SK-N-SH (cell line): ENCODE measurements at regions not wholly inside any gene's neighbourhood (a gene's known extent, or its start where the extent isn't known, plus 50 kb on each side); places are given as distances from the start of the nearest gene placed in this dataset.

Experiments used
- CTCF ChIA-PET: fragments of 300-600, 350-600 bp; formaldehyde crosslinking; extraction: SDS; loops from one replicate; lab custom pipeline; 2021; lab: Yijun Ruan, JAX
- POLR2A ChIA-PET: fragments of 350-600 bp; sonication (Branson Sonifier 250); formaldehyde crosslinking; extraction: SDS; loops from one replicate; lab custom pipeline; 2020; ENCODE audit warnings: antibody characterized with exemption, inconsistent platforms; lab: Yijun Ruan, JAX
- DNase-seq: peaks from one replicate; pipeline ENCODE4 v3.0.0; 2012
- H2AFZ ChIP-seq: fragments of 200-600 bp; sonication (generic); 2 replicates; pipeline ENCODE4 v1.8.1; 2016; ENCODE audit warnings: antibody characterized with exemption, mild to moderate bottlenecking, low read depth
- H3F3A ChIP-seq: fragments of 200-600 bp; sonication (generic); replicated peaks from 2 replicates; pipeline ENCODE3; 2016; ENCODE audit warnings: antibody characterized with exemption, mild to moderate bottlenecking; ENCODE audit not compliant: insufficient read depth
- H3K27ac ChIP-seq, 2 experiments: fragments of 200-500 bp in 1 of 2; fragments of 200-600 bp in 1 of 2; sonication (Bioruptor generic) in 1 of 2; sonication (generic), shearing (Covaris generic) in 1 of 2; 2 replicates each; pipeline versions ENCODE4 v1.5.1 to v1.6.1; 2014 to 2016; ENCODE audit warnings: low read depth in 2 of 2, inconsistent platforms in 1 of 2, low read length in 1 of 2, mild to moderate bottlenecking in 1 of 2, mixed read lengths in 1 of 2
- H3K27me3 ChIP-seq: fragments of 200-600 bp; sonication (generic), shearing (Covaris generic); 2 replicates; pipeline ENCODE4 v1.6.1; 2016; ENCODE audit warnings: mixed run types; ENCODE audit not compliant: insufficient read depth
- H3K36me3 ChIP-seq, 2 experiments: fragments of 200-500 bp in 1 of 2; fragments of 200-600 bp in 1 of 2; sonication (Bioruptor generic) in 1 of 2; sonication (generic) in 1 of 2; replicated peaks in 1 of 2; 2 replicates each; pipeline versions ENCODE3 to v1.5.1; 2014 to 2016; ENCODE audit warnings: low read length in 1 of 2, mild to moderate bottlenecking in 1 of 2; ENCODE audit not compliant: insufficient read depth in 2 of 2, control insufficient read depth in 1 of 2
- H3K4me1 ChIP-seq, 2 experiments: fragments of 200-500 bp in 1 of 2; fragments of 200-600 bp in 1 of 2; sonication (Bioruptor generic) in 1 of 2; sonication (generic), shearing (Covaris generic) in 1 of 2; 2 replicates each; pipeline versions ENCODE4 v1.5.1 to v1.6.1; 2014 to 2016; ENCODE audit warnings: low read depth in 1 of 2, low read length in 1 of 2, mixed run types in 1 of 2; ENCODE audit not compliant: insufficient read depth in 2 of 2, control insufficient read depth in 1 of 2
- H3K4me2 ChIP-seq: fragments of 200-600 bp; sonication (generic), shearing (Covaris generic); 2 replicates; pipeline ENCODE4 v1.6.1; 2017; ENCODE audit warnings: mixed run types
- H3K4me3 ChIP-seq, 2 experiments: fragments of 200-500 bp in 1 of 2; fragments of 200-600 bp in 1 of 2; sonication (Bioruptor generic) in 1 of 2; sonication (generic), shearing (Covaris generic) in 1 of 2; 2 replicates each; pipeline versions ENCODE4 v1.5.1 to v1.8.1; 2014 to 2016; ENCODE audit warnings: low read depth in 2 of 2, inconsistent platforms in 1 of 2, low read length in 1 of 2, mild to moderate bottlenecking in 1 of 2, mixed read lengths in 1 of 2, moderate library complexity in 1 of 2
- H3K79me2 ChIP-seq: fragments of 200-600 bp; sonication (generic); 2 replicates; pipeline ENCODE4 v1.8.1; 2017; ENCODE audit warnings: mild to moderate bottlenecking; ENCODE audit not compliant: insufficient read depth
- H3K9ac ChIP-seq: fragments of 200-600 bp; sonication (generic); 2 replicates; pipeline ENCODE4 v1.6.1; 2017; ENCODE audit warnings: mixed run types
- H3K9me2 ChIP-seq: fragments of 200-600 bp; sonication (generic); 2 replicates; pipeline ENCODE4 v1.6.1; 2017; ENCODE audit warnings: mixed run types
- H3K9me3 ChIP-seq: fragments of 200-600 bp; sonication (generic); 2 replicates; pipeline ENCODE4 v1.6.1; 2017; ENCODE audit warnings: mixed run types, mild to moderate bottlenecking, moderate library complexity
- H4K20me1 ChIP-seq: fragments of 200-600 bp; sonication (generic); 2 replicates; pipeline ENCODE4 v1.6.1; 2017; ENCODE audit warnings: mild to moderate bottlenecking, mixed run types; ENCODE audit not compliant: insufficient read depth
- CHD2 ChIP-seq: fragments of 150-350 bp; IDR thresholded peaks from 2 replicates; pipeline ENCODE4 v1.6.1; 2018; ENCODE audit warnings: low read length; ENCODE audit not compliant: partially characterized antibody
- ELF1 ChIP-seq: IDR thresholded peaks from 2 replicates; pipeline ENCODE4 v1.4.0; 2012
- EP300 ChIP-seq, 2 experiments: IDR thresholded peaks; 2 replicates each; pipeline versions ENCODE4 v1.4.0 to v1.6.1; 2012; ENCODE audit warnings: borderline replicate concordance in 1 of 2, low read depth in 1 of 2, low read length in 1 of 2
- EZH2phosphoT487 ChIP-seq: fragments of 200-600 bp; sonication (generic); IDR thresholded peaks from 2 replicates; pipeline ENCODE4 v1.6.1; 2017; ENCODE audit warnings: low read depth, mixed run types, mild to moderate bottlenecking, antibody characterized with exemption, moderate library complexity, borderline replicate concordance
- FOXJ3 ChIP-seq: sonication (generic); formaldehyde crosslinking; IDR thresholded peaks from 2 replicates; pipeline ENCODE4 v1.5.1; 2020; ENCODE audit warnings: mild to moderate bottlenecking, missing genetic modification reagents
- JUND ChIP-seq: IDR thresholded peaks from 2 replicates; pipeline ENCODE4 v1.4.0; 2012
- NFIC ChIP-seq: IDR thresholded peaks from 2 replicates; pipeline ENCODE4 v1.4.0; 2012; ENCODE audit warnings: borderline replicate concordance
- PBX3 ChIP-seq: IDR thresholded peaks from 2 replicates; pipeline ENCODE4; 2012
- RCOR1 ChIP-seq: fragments of 150-350 bp; IDR thresholded peaks from 2 replicates; pipeline ENCODE4 v1.6.1; 2017; ENCODE audit warnings: antibody characterized with exemption, low read length
- RFX5 ChIP-seq: IDR thresholded peaks from 2 replicates; pipeline ENCODE4 v1.6.1; 2012; ENCODE audit warnings: mild to moderate bottlenecking, improper control_type of control experiment, low read length
- SIN3A ChIP-seq: IDR thresholded peaks from 2 replicates; pipeline ENCODE4 v1.6.1; 2012; ENCODE audit warnings: low read depth, mild to moderate bottlenecking, low read length, moderate library complexity, borderline replicate concordance
- SMC3 ChIP-seq: IDR thresholded peaks from 2 replicates; pipeline ENCODE4 v1.6.1; 2012; ENCODE audit warnings: low read depth, low read length, improper control_type of control experiment
- TAF1 ChIP-seq: IDR thresholded peaks from 2 replicates; pipeline ENCODE4 v1.6.1; 2012; ENCODE audit warnings: low read depth, mild to moderate bottlenecking, low read length, moderate library complexity, borderline replicate concordance
- TCF12 ChIP-seq: IDR thresholded peaks from 2 replicates; pipeline ENCODE4 v1.4.0; 2012
- TEAD4 ChIP-seq: IDR thresholded peaks from 2 replicates; pipeline ENCODE4 v1.4.0; 2012; ENCODE audit warnings: mild to moderate bottlenecking, borderline replicate concordance; ENCODE audit not compliant: insufficient read depth
- USF2 ChIP-seq: fragments of 150-350 bp; IDR thresholded peaks from 2 replicates; pipeline ENCODE4 v1.6.1; 2017; ENCODE audit warnings: antibody characterized with exemption, low read length, low read depth, borderline replicate concordance
- YY1 ChIP-seq: IDR thresholded peaks from 2 replicates; pipeline ENCODE4 v1.4.0; 2012; ENCODE audit warnings: low read depth, mild to moderate bottlenecking
- WGBS: methylation state at CpG from one replicate; pipeline ENCODE4 v1.1.6; 2017; ENCODE audit warnings: low lambda C conversion rate; 5-methylcytosine and 5-hydroxymethylcytosine counted together
- TF ChIP-seq, protein P1 (sequence below): IDR thresholded peaks from 2 replicates; pipeline ENCODE4 v1.6.1; 2012; ENCODE audit warnings: mild to moderate bottlenecking, low read depth, low read length, moderate library complexity
- TF ChIP-seq, protein P2 (sequence below): IDR thresholded peaks from 2 replicates; pipeline ENCODE4 v1.4.0; 2012; ENCODE audit warnings: low read depth, borderline replicate concordance

- Histone ChIP-seq H3K9me3 (no peaks in the 10 kb centered on the region), H2AFZ (no peak overlapping the region)
- TF ChIP-seq NFIC (no peak), CHD2 (no peak), PBX3 (no peak), TAF1 (no peak), EP300 (IDR thresholded peaks at IDR 0.05; ENCODE audit: borderline replicate concordance in 1 of 2, low read depth in 1 of 2, low read length in 1 of 2) (no peak), FOXJ3 (CRISPR knock-in tag) (no peak), JUND (no peak), RCOR1 (no peak), EZH2phosphoT487 (no peak), ELF1 (no peak), SMC3 (no peak), TEAD4 (no peak), YY1 (no peak), USF2 (no peak), TCF12 (no peak), SIN3A (no peak), RFX5 (no peak)
- TF ChIP-seq, protein P1, sequence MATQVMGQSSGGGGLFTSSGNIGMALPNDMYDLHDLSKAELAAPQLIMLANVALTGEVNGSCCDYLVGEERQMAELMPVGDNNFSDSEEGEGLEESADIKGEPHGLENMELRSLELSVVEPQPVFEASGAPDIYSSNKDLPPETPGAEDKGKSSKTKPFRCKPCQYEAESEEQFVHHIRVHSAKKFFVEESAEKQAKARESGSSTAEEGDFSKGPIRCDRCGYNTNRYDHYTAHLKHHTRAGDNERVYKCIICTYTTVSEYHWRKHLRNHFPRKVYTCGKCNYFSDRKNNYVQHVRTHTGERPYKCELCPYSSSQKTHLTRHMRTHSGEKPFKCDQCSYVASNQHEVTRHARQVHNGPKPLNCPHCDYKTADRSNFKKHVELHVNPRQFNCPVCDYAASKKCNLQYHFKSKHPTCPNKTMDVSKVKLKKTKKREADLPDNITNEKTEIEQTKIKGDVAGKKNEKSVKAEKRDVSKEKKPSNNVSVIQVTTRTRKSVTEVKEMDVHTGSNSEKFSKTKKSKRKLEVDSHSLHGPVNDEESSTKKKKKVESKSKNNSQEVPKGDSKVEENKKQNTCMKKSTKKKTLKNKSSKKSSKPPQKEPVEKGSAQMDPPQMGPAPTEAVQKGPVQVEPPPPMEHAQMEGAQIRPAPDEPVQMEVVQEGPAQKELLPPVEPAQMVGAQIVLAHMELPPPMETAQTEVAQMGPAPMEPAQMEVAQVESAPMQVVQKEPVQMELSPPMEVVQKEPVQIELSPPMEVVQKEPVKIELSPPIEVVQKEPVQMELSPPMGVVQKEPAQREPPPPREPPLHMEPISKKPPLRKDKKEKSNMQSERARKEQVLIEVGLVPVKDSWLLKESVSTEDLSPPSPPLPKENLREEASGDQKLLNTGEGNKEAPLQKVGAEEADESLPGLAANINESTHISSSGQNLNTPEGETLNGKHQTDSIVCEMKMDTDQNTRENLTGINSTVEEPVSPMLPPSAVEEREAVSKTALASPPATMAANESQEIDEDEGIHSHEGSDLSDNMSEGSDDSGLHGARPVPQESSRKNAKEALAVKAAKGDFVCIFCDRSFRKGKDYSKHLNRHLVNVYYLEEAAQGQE = no peak
- TF ChIP-seq, protein P2, sequence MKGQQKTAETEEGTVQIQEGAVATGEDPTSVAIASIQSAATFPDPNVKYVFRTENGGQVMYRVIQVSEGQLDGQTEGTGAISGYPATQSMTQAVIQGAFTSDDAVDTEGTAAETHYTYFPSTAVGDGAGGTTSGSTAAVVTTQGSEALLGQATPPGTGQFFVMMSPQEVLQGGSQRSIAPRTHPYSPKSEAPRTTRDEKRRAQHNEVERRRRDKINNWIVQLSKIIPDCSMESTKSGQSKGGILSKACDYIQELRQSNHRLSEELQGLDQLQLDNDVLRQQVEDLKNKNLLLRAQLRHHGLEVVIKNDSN = no peak
- TF ChIP-seq, all 33 proteins: peak for 0
- ChIA-PET CTCF (interaction anchor here (1.3 kb wide), 1 partner anchor 31 kb away, joined by 3 read pairs; no protein-coding TSS in a partner anchor), POLR2A (no interaction called here)
- Histone ChIP-seq H3K36me3 (no peaks in the 10 kb centered on the region), H3K27ac (peak overlapping the region; percentile 55 to 88; a peak in 2 of 4 replicates), H3K4me3 (no peak overlapping the region), H3K9ac (no peak overlapping the region), H3K4me1 (peaks cover 0 to 7% of the 10 kb centered on the region in 2 experiments; a peak in 2 of 4 replicates), H4K20me1 (no peaks in the 10 kb centered on the region), H3F3A (no peaks in the 10 kb centered on the region), H3K27me3 (no peaks in the 10 kb centered on the region), H3K9me2 (no peaks in the 10 kb centered on the region), H3K79me2 (no peaks in the 10 kb centered on the region), H3K4me2 (no peak overlapping the region)
- no peak for DNase-seq
- WGBS = 67% methylated on average over 1 of the region's 1 CpG
Observed at GRCh38 chr3:73216310-73216709, 154.9 kb downstream of the EBLN2 start.
